NCI-H2227 (cell line): ENCODE measurements at regions not wholly inside any gene's neighbourhood (a gene's known extent, or its start where the extent isn't known, plus 50 kb on each side); places are given as distances from the start of the nearest gene placed in this dataset.

Experiments used
- DNase-seq: peaks from one replicate; lab custom pipeline; 2025; ENCODE audit not compliant: unreplicated experiment; lab: John Stamatoyannopoulos, UW

- no peak for DNase-seq
These were observed 99.2 kb upstream of the RTL1 start for GRCh38 chr14:101002738-101003137.

DNA sequence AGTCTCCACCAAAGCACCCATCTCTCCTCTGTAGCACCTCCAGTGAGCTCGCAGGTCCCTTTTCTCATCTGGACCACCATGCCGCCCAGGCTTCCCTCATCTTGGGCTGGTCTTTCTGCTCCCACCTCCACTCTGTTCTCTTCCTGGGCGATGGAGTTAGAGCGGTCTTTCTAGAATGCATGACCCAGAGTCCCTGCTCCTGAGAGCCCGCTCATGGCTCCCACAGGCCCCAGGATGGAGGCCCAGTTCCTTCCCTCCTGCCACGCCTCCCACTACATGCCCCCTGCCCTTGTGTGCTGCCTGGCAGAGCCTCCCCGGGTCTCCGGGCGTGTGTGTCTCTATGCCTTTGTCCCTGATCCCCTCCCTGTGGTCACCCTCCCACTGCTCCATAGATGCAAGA lies 100.7 kb upstream of the RTL1 start:
- DNase-seq: no peak

DNA sequence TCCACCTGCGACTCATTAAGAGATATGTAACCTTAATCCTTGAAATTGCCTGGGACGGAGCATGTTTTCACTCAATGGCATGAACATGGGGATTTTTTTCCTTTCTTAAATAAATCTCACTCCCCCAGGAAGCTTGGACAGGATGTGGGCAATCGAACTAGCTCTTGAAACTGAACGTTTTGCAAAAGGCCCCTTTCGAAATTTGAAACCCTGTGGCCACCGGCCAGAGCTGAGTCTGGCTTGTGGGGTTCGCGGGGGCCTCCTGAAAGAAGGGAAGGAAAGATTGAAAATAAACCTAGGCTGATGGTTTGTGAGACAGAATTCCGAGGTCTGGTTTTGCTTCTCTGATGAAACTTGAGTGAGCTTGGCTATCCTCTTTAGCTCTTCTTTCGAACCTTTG lies 101.4 kb upstream of the RTL1 start:
- DNase-seq: no peak

- no peak for DNase-seq
These were observed 101.9 kb upstream of the RTL1 start for GRCh38 chr14:101005447-101005846.

- no peak for DNase-seq
These were observed 102.5 kb upstream of the RTL1 start for GRCh38 chr14:101006008-101006407.

GRCh38 chr14:101007004-101007614 lies 103.6 kb upstream of the RTL1 start:
- DNase-seq: no peak

GRCh38 chr14:101007765-101008164 lies 104.2 kb upstream of the RTL1 start:
- DNase-seq: no peak

DNA sequence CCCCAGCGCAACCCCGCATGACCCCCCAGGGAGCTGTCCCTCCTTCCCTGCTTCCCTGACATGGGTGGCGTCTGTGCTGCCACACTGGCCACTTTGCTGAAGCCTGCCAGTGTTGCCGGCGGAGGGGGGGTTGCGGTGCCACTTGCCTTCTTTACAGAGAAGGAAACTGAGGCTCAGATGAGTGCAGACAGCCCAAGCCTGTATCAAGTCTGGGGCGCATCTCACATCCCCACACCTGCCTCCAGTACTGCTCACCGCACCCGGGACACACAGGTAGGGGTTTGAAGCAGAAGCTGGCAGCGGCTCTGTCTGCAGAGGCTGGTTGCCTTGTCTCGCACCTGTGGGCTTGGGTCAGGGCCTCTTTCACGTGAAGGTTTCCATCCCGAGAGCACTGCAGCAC lies 104.7 kb upstream of the RTL1 start:
- DNase-seq: no peak

DNA sequence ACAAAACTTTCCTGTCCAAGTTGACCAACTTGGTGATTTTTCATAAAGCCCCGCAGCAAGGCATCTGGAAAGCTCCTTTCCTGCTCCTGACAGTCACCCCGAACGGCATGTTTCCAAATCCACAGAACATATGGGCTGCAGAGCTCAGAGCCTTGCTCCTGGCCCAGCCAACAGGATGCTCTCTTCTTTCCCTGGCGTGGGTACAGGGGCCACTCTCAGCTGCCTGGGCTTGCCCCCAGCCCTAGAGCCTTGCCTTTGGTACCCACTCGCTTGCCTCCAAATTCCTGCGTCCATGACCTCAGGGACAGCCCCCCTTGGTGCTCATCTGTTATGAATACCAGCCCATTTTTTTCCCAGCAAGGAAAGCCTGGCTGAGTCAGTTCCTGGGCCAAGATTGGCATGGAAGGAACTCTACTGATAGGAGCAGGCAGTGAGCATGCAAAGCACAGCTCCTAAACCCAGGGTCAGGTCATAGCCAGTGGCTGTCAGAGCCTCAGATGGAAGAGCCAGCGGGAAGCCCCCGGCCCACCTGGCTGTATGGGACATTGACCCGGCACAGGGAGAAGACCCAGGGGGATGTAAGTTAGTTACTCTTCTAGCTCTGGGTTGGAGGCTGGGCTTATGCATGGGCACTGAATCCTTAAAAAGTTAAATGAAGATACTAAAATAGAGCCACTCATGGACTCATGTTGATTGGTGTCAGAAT lies 105.3 kb upstream of the RTL1 start:
- DNase-seq: no peak

GRCh38 chr14:101009531-101009930 lies 106.0 kb upstream of the RTL1 start:
- DNase-seq: no peak

- no peak for DNase-seq
These were observed 106.8 kb upstream of the RTL1 start for GRCh38 chr14:101010293-101010692.

- no peak for DNase-seq
These were observed 107.3 kb upstream of the RTL1 start for GRCh38 chr14:101010835-101011234.

DNA sequence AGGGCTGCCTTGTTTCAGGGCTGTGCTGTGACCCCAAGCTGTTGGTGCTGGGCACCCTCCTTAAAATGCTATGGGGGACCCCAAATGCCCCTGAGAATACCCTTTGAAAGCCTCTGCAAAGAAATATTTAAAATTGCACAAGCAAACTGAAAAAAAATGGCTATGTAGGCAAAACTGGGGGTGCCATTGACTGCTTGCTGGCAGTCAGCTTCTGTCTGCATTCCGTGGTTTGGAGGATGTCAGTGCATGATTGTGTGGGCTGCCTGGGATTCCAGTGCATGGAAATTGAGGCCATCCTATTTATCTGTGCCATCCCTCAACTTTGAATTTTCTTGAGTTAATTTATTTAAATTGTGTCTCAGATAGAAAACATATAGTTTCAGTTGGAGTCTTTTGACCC lies 113.7 kb upstream of the RTL1 start:
- DNase-seq: no peak

GRCh38 chr14:101017806-101018560 lies 114.5 kb upstream of the RTL1 start:
- no peak for DNase-seq

GRCh38 chr14:101018561-101019290 lies 115.2 kb upstream of the RTL1 start:
- no peak for DNase-seq

- no peak for DNase-seq
These were observed 116.0 kb upstream of the RTL1 start for GRCh38 chr14:101019541-101019940.

- DNase-seq: no peak
These were observed 116.6 kb upstream of the RTL1 start for GRCh38 chr14:101019990-101020710.

GRCh38 chr14:101020834-101021370 lies 117.4 kb upstream of the RTL1 start:
- no peak for DNase-seq

DNA sequence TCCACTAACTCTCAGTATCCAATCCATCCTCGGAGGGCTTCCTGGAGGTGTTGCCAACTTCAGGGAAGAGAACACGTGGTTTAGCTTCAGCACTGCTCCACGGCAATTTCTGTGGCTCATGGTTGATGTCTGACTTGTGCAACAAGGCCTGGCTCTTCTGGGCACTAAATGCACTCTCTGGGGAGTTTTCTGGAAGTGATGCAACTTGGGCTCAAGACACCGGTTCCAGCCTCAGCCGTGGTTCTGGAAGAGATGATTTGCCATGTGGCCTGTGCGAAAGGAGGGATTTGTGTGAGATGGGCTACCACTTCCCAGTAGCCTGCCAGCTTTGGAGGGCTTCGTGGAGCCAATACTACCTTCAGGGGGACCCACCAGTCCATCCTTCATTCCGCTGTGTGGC lies 118.6 kb upstream of the RTL1 start:
- DNase-seq: no peak

DNA sequence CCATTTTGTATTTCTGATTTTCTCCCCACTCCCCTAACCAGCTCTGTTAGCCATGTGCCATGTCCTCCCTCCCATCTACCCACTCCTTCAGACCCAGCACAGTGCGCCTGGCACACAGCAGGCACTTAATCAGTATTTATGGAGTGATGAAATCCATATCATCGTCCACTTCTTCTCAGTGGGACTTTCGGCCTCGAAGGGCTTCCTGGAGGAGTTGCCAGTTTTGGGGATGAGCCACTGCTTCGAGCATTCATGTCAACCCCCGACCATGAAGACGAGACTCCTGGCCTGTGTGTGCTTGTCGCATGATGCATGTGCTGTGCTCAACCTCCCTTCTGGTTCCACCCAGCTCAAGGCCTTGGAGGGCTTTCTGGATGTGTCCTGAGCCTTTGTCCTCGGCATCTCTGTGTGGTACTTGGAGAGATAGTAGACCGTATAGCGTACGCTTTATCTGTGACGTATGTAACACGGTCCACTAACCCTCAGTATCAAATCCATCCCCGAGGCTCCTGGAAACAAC lies 119.5 kb upstream of the RTL1 start:
- DNase-seq: no peak
